GM21737 (cell line): ENCODE measurements at regions not wholly inside any gene's neighbourhood (a gene's known extent, or its start where the extent isn't known, plus 50 kb on each side); places are given as distances from the start of the nearest gene placed in this dataset.

Experiments used
- ATAC-seq: cut with Tn5 transposase; IDR thresholded peaks from one replicate; pipeline ENCODE4 v1.9.1; 2021; ENCODE audit warnings: mild to moderate bottlenecking, moderate library complexity; ENCODE audit not compliant: unreplicated experiment

DNA sequence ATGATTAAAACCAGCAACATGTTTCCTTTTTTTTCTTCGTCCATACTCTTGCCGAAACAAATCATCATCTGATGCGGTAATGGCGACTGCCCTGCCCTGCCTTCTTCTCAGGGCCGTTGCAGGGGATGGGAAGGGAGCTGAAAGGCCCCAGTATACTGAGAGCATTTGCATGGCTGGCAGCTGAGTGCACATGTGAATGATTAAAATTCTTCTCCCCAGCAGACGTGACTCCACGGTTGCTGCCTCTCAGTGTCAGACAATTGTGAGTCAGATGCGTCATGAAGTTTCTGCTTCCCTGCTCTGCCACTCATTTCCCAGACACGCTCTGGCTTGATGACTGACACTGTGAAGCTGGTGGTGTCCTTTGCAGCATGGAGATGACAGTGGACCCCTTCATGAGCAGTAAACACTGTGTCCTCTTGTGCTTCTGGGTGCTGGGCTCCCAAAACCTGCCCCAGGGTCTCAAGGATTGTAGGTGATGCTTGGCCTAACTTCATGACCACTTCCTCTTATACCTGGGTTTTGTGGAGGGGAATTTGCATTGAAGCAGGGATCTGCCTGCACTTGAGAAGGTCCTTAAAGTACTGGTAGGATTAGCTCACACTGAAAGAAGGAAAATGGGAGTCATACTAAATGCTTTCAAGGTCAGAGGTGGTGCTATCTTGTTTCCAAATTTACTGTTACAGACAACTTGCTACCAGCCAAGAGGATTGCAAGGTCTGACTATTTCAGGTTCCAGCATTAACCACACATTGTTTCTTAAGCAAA is 222.5 kb upstream of the COPS8 start:
- no peak for ATAC-seq

DNA sequence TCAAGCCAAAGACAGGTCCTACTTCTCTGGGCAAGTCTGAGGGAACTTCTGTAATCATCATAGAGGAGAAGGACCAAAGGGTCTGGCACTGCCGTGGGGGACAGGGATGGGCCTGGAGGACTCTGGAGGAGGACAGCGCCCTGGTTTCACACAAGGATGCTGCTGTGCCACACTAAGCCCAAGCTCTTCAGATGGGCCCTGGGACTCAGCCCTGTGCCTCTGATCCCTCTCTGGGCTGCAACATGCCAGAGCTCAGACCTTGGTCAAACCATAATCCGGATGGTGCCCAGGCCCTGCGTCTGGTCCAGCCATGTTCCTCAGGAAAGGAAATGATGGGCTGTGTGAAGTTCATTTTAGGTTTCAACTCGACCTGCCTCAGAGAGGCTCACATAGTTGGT is 222.0 kb upstream of the COPS8 start:
- ATAC-seq: no peak

DNA sequence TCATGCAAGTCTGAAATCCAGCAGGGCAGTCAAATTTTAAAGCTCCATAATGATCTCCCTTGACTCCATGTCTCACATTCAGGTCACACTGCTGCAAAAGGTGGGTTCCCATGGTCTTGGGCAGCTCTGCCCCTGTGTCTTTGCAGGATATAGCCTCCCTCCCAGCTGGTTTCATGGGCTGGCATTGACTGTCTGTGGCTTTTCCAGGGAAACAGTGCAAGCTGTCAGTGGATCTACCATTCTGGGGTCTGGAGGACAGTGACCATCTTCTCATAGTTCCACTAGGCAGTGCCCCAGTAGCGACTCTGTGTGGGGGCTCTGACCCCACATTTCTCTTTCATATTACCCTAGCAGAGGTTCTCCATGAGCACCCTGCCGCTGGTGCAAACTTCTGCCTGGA is 220.6 kb upstream of the COPS8 start:
- no peak for ATAC-seq

DNA sequence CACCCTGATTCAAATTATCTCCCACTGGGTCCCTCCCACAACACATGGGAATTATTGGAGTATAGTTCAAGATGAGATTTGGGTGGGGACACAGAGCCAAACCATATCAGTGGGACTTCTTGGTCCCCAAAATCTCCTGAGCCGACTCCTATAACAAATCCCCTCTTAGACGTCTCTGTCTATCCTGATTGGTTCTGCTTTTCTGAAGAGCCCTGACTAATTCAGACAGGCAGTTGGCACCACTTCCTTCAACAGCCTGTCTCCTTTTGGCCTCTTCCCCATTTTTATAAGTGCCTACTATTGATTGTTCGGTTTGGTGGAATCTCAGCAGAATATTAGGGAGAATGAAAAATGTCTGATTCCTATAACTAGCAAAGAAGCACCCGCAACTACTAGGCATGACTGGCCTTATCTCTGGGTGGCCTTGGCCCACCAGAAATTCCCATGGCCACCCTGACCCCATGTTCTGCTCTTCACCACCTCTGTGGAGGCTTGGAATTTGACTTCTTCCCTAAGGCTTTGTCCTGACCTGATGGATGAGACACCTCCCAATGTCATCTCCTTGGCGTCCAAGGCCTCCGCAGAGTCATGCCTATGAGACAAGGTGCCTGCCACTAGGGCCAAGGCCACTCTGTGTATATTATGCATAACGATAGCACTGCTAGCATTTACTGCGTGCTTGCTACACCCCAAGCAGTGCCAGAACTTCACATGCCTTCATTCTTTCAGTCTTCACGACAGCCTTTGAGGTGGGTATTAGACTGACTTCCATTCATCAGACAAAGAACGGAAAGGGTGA is 218.9 kb upstream of the COPS8 start:
- ATAC-seq: no peak

DNA sequence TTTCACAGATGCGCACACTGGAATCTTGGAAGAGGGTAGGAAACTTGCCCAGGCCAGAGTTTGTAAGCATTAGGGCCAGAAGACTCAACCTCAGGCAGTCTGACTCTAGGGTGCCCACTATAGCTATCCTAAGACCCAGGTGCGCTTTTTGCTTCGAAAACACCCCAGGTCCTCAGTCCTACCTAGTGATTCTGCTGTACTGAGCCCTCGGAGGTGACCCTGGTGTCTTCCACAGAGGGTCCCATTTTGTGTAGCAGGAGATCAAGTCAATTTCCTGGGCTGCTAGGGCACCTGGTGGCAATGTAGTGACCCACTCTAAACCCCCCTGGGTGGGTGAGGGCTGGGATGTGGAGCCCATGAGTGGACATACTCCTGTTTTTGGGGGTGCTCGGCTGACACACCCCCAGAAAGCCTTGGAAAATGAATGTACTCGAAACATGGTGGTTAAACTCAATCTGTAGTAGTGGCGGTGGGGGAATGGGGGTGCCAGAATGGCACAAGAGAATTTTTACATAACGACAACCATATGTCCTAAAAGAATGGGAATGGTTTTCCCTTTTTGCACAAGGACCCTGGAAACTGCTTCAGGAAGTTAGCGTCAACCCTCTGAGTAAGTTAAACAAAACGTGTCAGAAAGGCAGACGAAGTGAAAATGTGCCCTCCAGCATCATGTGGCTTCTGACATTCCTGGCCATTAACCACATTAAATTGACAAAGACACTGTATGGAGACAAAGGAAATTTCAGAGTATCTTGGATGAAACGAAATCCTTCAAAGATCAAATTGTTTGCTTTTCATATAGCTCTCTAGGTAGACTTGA is 218.0 kb upstream of the COPS8 start:
- ATAC-seq: no peak

DNA sequence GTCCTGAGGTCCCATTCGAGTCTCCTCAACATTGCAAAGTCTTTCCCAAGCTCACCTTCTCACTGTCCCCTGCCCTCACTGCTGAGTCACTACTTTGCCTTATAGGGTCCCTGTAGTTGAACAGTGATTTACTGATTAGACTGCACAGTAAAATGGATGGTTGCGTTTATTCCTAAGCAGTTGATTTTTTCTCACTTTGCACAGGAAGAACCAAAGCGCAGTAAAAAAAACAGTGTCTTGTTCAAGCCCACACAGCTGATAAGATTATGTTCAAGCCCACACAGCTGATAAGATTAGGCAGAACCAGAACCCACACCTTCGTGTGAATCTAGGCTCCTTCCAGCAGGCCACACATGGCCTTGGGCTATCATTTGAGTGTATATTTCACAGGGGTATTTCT is 215.3 kb upstream of the COPS8 start:
- ATAC-seq: no peak

DNA sequence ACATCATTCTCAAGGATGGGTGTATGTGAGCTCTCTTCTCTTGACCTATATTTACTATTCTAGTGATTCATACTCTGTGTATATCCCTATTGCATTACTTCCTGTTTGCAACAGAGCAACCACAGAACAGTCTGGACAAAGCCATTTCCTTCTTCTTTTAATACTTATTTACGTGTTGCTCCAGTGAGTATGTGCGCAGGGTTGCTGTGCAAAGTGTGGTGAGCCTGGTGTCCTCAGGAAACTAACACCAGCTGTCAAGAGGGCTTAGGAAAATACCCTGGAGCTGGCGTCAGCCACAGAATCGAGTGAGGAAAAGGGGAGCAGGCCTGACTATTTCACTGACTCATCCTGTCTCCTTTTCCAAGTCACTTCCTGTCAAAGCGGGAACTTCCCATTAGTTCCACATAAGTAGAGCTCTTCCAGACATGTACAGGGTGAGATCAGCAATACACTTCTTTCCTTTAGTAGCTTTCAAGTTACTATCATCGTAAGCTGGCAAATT is 214.1 kb upstream of the COPS8 start:
- no peak for ATAC-seq

DNA sequence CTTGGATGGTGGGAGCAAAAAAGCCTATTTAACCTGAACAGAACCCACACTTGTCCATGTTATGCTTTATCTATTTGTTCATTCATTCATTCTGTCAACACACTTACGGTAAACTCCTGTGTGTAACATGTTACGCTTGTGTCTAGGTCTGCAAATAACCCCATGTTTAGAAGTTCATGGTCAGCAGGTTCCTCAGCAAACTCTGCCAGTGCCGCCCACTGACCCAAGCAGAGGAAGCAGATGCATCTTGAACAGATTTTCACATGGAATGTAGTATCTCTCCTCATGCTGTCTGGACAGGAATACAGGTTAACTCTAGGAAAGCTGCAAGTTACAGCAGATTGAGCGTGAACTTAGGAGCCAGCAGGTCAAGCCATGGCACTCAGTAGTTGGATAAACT is 213.7 kb upstream of the COPS8 start:
- no peak for ATAC-seq

DNA sequence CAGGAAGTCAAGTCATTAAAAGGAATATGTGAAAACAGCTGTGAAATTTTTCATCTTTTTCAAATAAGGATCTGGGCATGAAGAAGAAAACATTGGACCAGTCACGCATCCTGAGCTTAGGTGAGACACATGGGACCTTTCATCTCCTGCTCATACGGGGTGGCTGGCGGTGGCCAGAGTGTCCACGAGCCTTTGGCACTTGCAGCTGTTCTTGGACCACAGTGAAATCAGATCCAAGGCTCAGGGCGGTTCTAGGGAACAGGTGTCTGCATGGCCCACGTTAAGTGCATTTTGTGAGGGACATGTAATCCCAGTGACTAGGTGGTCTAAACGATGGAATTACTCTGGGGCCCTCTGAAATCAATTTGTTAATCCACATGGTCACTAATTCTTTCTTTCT is 212.7 kb upstream of the COPS8 start:
- ATAC-seq: no peak

DNA sequence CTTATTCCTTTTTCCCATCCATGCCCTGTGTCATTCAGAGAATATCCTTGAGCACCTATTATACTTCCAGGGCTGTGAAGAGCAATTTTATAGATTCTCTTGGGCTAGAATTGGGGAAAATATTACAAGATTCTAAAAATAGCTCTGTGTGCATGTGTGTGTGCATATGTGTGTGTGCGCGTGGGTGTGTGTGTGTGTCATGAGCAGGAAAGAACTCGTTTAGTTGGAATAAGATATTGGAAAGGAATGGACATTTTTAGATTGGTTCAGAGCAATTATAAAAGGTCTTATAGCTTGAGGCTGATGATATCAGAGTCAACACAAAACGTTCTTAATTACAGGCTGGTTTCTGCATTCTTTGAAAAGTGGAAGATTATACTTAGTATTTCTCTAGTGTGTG is 212.1 kb upstream of the COPS8 start:
- ATAC-seq: no peak

DNA sequence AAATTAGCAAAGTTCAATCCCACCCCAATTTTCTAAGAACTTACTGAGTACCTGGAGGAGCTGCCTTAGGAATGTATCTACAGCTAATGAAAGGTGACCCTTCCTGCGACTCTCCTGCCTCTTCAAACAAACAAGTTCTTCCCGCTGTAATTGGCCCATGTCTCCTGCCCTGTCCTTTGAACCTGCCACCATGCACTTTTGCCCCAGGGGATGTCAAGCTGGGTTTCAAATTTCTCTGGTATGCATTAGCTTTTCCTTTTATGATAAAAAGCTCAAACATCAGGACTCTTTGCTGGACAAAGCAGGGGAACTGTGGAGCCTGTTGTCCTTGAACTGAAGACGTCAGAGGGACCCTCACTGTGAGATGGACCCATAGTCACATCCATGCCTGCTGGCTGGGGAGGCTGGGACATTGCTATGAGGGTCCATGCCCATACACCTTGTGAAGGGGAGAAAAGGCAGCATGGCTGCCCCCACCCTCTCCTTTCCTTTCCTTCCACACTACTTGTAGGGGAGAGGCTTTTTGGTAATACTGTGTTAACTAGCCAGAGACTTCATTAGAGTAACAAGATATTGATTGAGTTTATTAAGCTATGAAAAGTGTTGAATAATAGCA is 210.7 kb upstream of the COPS8 start:
- no peak for ATAC-seq

DNA sequence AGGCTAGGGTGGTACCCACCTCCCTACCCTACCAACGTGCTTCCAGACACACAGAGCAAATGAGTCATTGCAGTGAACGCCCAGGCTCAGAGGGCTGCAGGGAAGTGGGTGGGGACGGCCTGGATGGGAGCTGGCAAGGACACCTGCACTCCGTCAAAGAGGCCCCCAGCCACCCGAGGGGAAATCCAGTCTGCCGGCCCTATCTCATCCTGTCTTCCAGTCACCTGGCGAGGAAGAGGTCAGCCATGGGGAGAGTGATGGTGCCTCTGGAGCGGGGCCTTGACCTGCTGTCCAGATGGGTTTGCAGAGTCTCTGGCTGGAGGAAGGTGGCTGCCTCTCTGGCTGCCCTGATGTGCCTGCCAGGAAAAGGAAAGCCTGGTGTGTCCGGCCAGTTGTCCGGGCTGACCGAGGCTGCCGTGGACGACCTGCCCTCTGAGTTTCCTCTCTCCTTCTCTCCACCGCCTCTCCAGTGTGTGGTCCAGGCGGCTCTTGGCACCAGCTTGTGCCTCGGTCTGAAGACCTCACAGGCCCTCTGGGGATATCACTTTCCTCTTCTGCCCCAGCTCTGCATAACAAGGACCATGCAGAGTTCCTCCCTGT is 209.7 kb upstream of the COPS8 start:
- ATAC-seq: no peak

DNA sequence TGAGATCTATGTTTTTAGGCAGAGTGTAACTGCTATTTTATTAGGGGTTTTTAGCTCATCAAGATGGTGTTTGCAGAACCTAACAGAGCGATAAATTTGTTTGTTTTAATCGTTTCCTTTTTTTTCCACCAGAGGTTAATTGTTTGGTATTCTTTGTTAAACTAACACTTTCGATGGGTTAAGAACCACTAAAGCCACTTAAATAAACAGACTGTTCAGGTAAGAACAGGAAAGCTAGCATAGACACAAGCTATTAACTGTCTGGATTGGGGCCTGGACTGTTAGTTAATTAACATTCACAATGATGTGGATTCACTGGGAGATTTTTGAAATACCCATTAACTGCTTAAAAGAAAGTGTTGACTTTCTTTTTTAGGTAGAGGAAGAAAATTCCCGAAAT is 209.0 kb upstream of the COPS8 start:
- ATAC-seq: no peak

DNA sequence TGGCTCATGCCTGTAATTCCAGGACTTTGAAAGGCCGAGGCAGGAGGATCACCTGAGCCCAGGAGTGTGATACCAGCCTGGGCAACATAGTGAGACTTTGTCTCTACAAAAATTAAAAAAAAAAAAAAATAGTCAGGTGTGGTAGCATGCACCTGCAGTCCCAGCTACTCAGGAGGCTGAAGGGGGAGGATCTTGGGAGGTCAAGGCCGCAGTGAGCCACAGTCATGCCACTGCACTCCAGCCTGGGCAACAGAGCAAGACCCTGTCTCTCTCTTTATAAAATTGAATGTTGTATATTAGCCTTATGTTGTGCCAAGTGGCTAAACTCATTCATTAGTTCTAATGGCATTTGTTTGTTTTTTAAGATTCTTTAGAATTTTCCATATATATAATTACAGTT is 207.7 kb upstream of the COPS8 start:
- no peak for ATAC-seq

DNA sequence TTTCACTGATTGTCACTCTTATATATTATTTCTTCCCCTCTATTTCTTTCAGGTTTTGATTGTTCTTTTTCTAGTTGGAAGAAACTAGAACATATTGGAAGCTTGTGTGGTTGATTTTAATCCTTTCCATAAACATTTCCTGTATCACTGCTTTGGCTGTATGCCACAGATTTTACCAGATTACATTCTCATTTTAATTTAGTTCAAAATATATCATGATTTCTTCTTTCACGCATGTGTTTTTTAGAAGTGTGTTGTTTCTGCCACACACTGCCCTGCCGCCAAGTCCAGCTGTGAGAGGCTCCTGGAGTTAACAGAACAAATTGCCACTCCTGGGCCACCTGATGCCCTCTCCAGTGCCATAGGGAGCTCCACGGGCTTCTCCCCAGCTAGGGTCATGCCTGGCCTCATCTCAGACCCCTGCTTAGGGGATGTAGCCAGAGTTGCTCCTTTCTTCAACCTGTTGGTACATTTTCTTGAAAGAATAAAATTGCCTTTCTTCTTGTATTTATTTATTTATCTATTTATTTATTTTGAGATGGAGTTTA is 206.2 kb upstream of the COPS8 start:
- ATAC-seq: no peak

DNA sequence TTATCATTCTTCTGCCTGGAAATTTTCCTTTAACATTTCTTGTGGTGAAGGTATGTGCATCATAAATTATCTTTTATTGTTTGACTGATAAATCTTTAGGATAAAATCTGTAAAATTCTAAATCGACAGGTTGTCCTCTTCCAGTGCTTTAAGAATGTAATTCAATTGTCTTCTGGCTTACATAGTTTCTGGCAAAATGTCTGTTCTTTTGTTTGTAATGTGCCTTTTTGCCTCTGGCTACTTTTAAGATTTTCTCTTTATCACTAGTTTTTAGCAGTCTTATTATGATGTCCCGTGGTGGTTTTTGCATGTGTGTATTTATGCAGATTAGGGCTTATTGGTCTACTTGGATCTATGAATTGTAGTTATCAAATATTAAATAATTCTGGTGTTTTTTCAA is 203.6 kb upstream of the COPS8 start:
- no peak for ATAC-seq

DNA sequence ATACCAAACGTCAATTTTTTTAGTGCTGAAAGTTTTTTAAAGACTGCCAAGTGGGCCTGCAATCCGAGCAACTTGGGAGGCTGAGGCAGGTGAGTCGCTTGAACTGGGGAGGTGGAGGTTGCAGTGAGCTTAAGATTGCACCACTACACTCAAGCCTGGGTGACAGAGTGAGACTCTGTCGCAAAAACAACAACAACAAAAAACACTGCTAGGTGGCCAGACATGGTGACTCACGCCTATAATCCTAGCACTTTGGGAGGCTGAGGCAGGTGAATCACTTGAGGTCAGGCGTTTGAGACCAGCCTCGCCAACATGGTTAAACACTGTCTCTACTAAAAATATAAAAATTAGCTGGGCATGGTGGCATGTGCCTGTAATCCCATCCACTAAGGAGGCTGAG is 202.8 kb upstream of the COPS8 start:
- ATAC-seq: no peak

DNA sequence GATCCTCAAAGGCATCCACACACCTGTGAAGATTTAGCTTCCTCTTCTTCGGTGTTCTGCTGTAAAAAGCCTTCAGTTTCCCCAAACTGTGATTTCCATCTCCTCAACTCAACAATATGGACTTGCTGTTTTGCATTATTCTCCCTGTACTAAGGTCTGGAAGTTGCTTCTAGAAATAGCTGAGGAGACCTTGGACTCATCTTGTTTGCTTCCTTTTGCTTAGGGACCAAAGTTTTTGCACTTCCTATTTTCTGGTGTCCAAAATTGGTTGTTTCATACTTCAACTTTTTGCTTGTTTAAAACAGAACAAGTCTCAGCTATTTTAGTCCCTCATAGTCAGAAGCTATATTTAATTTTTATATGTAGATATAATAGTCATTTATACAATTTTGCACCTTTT is 201.9 kb upstream of the COPS8 start:
- no peak for ATAC-seq

DNA sequence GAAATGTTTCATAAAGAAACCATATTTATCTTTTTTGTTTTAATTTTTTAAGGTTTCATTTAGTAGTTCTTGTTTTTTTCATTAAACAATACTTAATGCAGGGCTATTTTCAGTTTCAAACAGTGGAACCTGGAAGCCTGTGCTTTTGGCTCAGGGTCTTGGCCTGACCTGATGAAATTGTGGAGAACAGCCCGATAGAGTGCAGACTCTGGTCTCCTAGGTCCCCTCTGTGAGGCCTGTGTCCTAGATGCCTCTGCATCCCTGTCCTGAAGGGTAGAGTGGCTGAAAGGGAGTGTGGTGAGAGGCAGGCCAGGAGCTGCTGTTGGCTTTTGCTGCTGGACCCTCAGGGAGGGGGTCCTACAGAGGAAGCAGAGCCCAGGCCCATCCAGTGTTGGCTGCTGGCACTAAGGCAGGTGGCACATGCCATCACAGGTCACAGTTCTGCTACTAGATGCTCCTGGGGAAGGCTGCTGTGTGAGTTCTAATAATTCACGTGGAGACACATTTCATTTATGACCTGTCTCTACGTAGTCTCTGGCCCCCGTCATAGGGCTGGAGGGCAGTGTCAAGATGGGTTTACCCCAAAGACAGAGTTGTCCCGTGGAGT is 201.0 kb upstream of the COPS8 start:
- no peak for ATAC-seq

DNA sequence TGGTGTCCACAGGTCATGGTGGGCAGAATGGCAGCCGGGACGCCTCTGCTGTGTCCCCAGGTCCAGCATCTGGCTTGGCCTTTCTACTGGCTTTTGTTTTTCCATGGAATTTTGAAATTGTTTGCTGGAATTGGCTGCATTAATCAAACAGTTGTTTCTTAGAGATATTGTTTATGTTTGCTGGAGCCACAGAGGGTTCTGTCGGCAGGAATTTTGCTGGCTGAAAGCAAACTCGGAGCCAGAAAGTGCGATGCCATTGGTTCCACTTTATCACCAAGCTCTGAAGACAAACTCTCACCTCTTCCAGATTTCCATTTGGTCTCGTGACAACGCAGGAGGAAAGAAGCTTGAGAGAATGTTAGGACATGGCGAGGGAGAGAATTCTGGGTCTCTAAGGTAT is 199.2 kb upstream of the COPS8 start:
- ATAC-seq: no peak
